GM19240 (cell line): ENCODE measurements at regions not wholly inside any gene's neighbourhood (a gene's known extent, or its start where the extent isn't known, plus 50 kb on each side); places are given as distances from the start of the nearest gene placed in this dataset.

Experiments
- DNase-seq: peaks from one replicate; pipeline ENCODE4 v3.0.0; 2011; ENCODE audit warnings: low spot score; ENCODE audit not compliant: insufficient read length

DNA sequence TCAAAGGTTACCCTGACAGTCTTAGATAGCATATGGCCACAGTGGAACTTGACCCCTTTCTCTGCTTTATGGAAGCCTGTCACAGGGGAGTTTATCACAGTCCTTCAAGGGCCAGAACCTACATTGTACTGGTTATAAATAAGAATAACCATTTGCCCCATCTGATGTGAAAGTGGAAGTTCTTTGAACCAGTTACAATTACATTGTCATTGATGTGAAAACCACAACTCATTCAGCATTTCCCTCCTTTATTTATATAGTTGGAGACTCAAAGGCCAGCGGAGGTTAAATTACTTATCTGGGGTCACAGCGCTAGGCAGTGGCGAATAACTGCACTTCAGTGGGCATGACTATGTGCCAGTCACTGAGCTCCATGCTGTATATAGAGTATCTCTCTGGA is 60.5 kb upstream of the TBC1D5 start:
- DNase-seq: no peak

DNA sequence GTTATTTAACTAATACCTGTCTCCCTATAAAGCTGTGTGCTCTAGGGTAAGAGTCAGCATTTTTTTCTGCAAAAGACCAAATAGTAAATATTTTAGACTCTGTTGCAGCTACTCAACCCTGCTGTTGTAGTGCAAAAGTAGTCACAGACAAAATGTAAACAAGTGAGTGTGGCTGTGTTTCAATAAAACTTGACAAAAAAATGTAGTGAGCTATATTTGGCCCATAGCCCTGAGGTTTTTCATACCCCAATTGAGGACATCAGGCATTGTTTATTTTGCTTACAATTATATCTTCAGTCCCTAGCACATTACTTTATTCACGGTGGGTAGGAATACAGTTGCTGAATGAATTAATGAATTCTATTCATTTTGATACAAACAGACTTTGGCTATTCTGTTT is 58.7 kb upstream of the TBC1D5 start:
- DNase-seq: no peak

DNA sequence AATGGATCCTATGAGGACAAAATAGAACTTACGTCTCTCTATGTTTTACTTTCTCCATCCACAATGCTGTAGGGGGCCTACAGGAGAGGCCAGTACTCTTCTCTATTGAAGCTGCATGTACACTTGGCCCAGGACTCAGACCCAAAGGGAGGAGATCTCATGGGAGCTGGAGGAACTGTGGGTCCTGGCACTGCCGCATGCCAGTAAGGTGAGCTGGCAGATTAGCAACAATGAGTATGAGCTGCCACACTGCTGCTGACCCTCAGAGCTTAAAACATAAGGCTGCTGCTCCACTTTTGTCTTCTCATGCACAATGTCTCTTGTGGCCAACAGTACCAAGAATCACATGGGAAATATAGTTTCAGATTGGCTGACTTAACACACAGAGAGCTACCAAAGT is 57.8 kb upstream of the TBC1D5 start:
- DNase-seq: no peak

- DNase-seq: no peak
Measured at GRCh38 chr3:17799312-17799711, 56.9 kb upstream of the TBC1D5 start.

DNA sequence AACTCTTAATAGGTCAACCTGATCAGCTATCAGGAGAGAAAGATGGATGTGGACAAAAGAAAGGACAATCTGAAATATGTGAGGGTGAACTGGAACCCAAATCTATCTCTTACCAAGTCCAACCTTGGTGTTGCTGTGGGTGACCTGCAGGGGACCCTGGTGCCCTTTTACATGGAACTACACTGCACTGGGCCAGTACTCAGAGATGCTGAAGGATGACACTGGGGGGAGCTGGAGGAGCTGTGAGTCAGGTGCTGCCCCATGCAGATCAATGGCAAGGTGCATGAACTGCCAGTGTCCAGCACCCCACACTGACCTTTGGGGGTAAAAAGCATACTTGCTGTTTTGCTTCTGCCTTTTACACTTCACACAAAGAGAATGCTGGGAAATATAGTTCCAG is 55.6 kb upstream of the TBC1D5 start:
- DNase-seq: no peak

DNA sequence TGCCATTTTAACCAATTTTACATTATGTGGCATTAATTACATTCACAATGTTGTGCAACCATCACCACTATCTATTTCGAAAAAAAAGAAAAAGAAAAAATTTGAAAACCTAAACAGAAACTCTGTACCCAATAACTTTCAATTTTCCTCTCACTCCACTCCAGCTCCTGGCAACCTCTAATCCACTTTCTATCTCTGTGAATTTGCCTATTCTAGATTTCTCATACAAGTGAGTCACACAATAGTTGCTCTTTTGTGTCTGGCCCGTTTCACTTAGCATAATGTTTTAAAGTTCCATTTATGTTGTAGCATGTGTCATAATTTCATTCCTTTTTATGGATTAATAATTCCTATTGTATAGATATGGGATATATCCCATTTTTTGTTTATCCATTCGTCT is 53.3 kb upstream of the TBC1D5 start:
- no peak for DNase-seq

- DNase-seq: no peak
Measured at GRCh38 chr3:17795280-17795679, 52.8 kb upstream of the TBC1D5 start.

DNA sequence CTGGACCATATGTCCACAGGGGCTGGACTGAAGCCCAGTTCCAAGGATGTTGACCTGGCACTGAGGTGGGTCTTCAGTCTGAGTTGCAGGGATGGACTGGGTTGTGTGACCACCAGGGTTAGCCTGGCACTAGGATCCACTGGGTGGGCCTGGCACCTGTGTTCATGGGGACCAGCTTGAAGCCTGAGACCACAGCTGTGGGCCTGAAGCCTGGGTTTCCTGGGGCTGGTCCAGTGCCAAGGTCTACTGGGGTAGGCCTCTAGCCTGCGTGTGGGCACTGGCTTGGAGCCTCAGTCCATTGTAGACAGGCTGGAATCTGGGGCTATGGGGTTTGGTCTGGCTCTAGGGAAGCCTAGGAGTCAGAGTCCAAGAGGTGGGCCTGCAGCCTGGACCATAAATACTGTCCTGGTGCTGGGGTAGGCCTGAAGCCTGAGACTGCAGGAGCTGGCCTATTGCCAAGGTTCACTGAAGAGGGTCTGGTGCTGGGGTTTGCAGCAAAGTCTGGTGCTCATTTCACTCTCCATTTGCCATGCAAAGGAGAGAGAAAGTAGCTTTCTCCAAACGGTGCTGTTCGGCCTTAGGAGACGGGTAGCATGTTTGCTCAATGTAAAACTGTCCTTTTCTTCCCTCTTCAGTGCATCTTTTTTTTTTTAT is 51.2 kb upstream of the TBC1D5 start:
- DNase-seq: no peak
